Testis (tissue), 2 donors: ENCODE measurements at regions not wholly inside any gene's neighbourhood (a gene's known extent, or its start where the extent isn't known, plus 50 kb on each side); places are given as distances from the start of the nearest gene placed in this dataset.

Experiments used
- POLR2A ChIP-seq: fragments of 450-650 bp; IDR thresholded peaks from one replicate; pipeline ENCODE4 v1.6.1; 2017; ENCODE audit warnings: antibody characterized with exemption, mild to moderate bottlenecking, moderate library complexity
- TF ChIP-seq, protein P1 (sequence below), 3 experiments: fragments of 450-650 bp in 2 of 3; fragments of 200-600 bp in 1 of 3; sonication (generic) in 1 of 3; IDR thresholded peaks; one replicate each; pipeline ENCODE4 v1.5.1; 2016 to 2019; ENCODE audit warnings: antibody characterized with exemption in 3 of 3, mild to moderate bottlenecking in 2 of 3, moderate library complexity in 1 of 3

GRCh38 chrX:18031726-18032375, 170.8 kb upstream of the RAI2 start:
- TF ChIP-seq POLR2A: no peak
- TF ChIP-seq, protein P1, sequence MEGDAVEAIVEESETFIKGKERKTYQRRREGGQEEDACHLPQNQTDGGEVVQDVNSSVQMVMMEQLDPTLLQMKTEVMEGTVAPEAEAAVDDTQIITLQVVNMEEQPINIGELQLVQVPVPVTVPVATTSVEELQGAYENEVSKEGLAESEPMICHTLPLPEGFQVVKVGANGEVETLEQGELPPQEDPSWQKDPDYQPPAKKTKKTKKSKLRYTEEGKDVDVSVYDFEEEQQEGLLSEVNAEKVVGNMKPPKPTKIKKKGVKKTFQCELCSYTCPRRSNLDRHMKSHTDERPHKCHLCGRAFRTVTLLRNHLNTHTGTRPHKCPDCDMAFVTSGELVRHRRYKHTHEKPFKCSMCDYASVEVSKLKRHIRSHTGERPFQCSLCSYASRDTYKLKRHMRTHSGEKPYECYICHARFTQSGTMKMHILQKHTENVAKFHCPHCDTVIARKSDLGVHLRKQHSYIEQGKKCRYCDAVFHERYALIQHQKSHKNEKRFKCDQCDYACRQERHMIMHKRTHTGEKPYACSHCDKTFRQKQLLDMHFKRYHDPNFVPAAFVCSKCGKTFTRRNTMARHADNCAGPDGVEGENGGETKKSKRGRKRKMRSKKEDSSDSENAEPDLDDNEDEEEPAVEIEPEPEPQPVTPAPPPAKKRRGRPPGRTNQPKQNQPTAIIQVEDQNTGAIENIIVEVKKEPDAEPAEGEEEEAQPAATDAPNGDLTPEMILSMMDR (IDR thresholded peaks at IDR 0.05): no peak
